Cardiac fibroblast (primary cell): ENCODE measurements at regions not wholly inside any gene's neighbourhood (a gene's known extent, or its start where the extent isn't known, plus 50 kb on each side); places are given as distances from the start of the nearest gene placed in this dataset.

Source experiments
- DNase-seq, 2 donors: peaks; one replicate each; pipeline versions ENCODE4 v3.0.0 to v3.0.0-alpha.2; 2010; ENCODE audit warnings: low read depth in 2 of 2
- H3K4me3 ChIP-seq, 2 donors: replicated peaks in 1 of 2; 1 replicate in 1 of 2; 2 replicates in 1 of 2; pipeline ENCODE4 v1.5.1; 2011; ENCODE audit warnings: low read depth in 2 of 2, low read length in 2 of 2, mild to moderate bottlenecking in 2 of 2, moderate library complexity in 1 of 2
- CTCF ChIP-seq: IDR thresholded peaks from one replicate; pipeline ENCODE4 v1.5.1; 2011; ENCODE audit warnings: low read depth, mild to moderate bottlenecking, low read length, inconsistent platforms

GRCh38 chr17:69912805-69913204 is 162.2 kb upstream of the KCNJ16 start:
- TF ChIP-seq CTCF: no peak
- DNase-seq: no peak
- no peak overlapping the region for H3K4me3 ChIP-seq

GRCh38 chr17:69913216-69913615 is 161.8 kb upstream of the KCNJ16 start:
- DNase-seq: no peak
- H3K4me3 ChIP-seq: no peak overlapping the region
- TF ChIP-seq CTCF: no peak

DNA sequence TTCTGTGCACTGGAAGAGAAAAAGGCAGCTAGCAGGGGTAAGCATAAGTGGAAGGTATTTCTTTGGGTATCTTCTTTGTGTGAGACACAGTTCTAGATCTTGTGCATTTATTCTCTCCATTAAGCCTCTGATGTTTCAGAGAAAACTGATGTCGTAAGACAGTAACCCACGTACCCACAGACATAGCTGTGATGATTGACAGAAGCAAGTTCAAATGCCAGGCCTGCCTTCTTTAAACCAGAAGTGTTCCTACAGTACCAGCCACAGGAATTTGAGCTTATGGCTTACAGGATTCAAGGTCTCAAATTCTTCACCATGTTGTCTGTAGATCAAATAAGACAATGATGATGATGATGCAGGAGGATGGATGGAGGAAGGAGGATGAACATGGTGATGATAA is 161.4 kb upstream of the KCNJ16 start:
- no peak for TF ChIP-seq CTCF
- DNase-seq: no peak
- H3K4me3 ChIP-seq: no peak overlapping the region

DNA sequence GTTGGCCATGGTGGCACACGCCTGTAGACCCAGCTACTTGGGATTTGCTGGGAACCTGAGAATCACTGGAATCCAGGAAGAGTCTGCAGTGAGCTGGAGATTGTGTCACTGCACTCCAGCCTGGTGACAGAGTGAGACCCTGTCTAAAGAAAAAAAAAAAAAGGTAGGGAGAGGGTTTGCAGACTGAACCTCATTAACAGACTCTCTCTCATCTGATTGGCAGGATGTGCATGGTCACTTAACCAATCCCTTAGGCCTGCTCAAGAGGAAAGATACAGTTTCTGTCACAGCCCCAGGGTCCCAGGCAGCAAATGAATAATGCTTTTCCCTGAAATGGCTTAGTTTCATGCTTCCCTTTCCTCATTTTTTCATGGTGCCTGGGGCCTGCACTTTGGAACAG is 160.5 kb upstream of the KCNJ16 start:
- no peak for TF ChIP-seq CTCF
- no peak for DNase-seq
- no peak overlapping the region for H3K4me3 ChIP-seq

DNA sequence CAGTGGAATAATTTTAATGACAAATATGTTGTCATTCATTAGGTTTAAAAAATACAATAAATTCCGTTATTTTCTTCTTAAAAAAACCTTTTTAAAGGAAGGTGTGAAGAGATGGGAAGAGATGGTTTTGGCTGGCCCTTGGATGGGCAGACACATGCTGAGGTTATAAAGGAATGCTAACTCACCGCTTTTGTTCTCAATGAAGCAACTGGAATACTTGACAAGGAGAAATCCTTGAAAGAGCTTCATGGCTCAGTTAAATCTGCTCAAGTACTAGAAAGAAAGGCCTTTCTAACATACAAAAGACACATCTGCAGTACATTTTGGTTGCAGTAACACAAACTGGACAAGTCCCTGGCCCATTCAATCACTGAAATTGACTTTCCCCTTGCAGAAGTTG is 158.3 kb upstream of the KCNJ16 start:
- no peak overlapping the region for H3K4me3 ChIP-seq
- TF ChIP-seq CTCF: no peak
- no peak for DNase-seq

DNA sequence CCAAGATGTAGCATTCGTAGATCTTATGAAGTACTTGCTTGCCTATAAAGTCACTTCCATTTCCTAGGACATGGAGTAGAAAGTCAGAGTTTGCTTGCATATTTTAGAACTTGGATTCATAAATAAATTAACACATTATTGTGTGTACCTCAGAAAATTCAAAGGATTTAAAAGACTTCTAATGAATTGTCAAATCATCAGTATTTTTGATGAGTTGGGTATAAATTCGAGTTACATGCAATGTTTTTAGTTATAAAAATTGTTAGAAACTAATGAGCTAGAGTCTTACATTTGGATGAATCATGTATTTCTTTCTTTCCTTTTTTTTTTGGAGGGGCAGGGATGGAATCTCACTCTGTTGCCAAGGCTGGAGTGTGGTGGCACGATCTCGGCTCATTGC is 156.9 kb upstream of the KCNJ16 start:
- TF ChIP-seq CTCF: no peak
- no peak overlapping the region for H3K4me3 ChIP-seq
- DNase-seq: no peak

GRCh38 chr17:69919789-69920188 is 155.2 kb upstream of the KCNJ16 start:
- no peak for DNase-seq

More at GRCh38 chr17:69919789-69920188, 155.2 kb upstream of the KCNJ16 start:
- no peak overlapping the region for H3K4me3 ChIP-seq
- no peak for TF ChIP-seq CTCF
